GM21825 (cell line): ENCODE measurements at regions not wholly inside any gene's neighbourhood (a gene's known extent, or its start where the extent isn't known, plus 50 kb on each side); places are given as distances from the start of the nearest gene placed in this dataset.

Source experiments
- ATAC-seq: cut with Tn5 transposase; IDR thresholded peaks from one replicate; pipeline ENCODE4 v1.9.1; 2021; ENCODE audit warnings: mild to moderate bottlenecking, moderate library complexity; ENCODE audit not compliant: unreplicated experiment

DNA sequence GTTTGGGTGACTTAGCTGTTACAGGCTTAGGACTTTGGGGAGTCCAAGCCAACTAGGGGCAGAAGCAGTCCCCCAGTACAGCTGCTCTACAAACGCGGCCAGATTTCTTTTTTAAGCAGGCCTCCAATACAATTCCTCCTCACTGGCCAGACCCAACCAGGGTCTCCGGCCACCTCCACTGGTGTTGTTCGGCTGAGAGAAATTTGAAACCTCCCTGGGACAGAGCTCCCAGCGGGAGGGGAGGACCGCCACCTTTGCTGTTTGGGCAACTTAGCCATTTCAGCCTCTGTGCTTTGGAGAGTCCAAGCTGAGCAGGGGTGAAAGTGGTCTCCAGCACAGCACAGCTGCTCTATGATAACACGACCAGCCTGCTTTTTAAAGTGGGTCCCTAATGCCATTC lies 59.4 kb upstream of the KHDRBS2 start:
- no peak for ATAC-seq

DNA sequence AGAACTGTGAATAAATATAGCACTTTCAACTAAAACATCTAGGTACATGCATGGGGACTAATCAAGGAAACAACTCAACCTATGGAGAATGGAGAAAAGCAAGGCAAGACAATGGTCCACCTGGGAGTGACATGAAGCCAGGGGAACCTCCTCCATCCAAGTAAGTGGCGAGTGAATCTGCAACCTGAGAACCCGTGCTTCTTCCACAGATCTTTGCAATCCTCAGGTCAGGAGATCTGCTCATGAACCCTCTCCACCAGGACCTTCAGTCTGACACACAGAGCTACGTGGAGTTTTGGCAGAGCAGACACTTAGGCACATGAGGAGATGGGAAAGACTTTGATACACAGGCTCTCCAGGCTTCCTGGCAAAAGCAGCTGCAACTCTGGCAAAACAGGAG lies 58.8 kb upstream of the KHDRBS2 start:
- no peak for ATAC-seq

DNA sequence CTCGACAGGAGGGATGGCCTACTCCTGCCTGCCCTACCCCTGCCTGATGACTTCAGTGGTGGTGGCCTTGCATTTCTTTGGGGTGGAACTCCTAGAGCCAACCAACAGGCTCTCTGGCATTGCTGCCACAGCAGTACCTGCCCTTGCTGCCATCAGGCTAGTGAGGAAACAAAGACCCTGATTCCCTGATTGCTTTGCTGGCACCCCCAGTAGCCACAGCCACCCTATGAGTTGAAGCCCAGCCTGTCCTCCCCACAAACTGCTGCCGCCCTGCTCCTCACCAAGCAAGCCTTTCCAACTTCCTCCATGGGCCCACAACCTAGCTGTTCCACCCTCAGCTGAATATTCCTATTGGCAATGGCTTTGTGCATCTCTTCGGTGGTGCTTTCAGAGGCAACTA lies 52.5 kb upstream of the KHDRBS2 start:
- ATAC-seq = no peak
